Breast epithelium (tissue), 3 donors: ENCODE measurements at regions not wholly inside any gene's neighbourhood (a gene's known extent, or its start where the extent isn't known, plus 50 kb on each side); places are given as distances from the start of the nearest gene placed in this dataset.
"Not testable (repeated sequence)": the region's sequence is repeated elsewhere in the genome, so short reads cannot be mapped to it uniquely, and the experiment has no call there.

Experiments
- CTCF ChIP-seq, 3 donors: fragments of 450-650 bp; IDR thresholded peaks; one replicate each; pipeline ENCODE4 v1.5.1; 2016 to 2017; ENCODE audit warnings: antibody characterized with exemption in 3 of 3, mild to moderate bottlenecking in 3 of 3, moderate library complexity in 3 of 3
- POLR2A ChIP-seq: fragments of 450-650 bp; IDR thresholded peaks from one replicate; pipeline ENCODE4 v1.6.1; 2016; ENCODE audit warnings: antibody characterized with exemption, mild to moderate bottlenecking, moderate library complexity

- not testable (repeated sequence) for TF ChIP-seq POLR2A; CTCF (IDR thresholded peaks at IDR 0.05)
These were observed 331.4 kb downstream of the ANAPC1 start for GRCh38 chr2:111552625-111553024.
